HEK293T (cell line): ENCODE measurements at regions not wholly inside any gene's neighbourhood (a gene's known extent, or its start where the extent isn't known, plus 50 kb on each side); places are given as distances from the start of the nearest gene placed in this dataset.

Source experiments
- BHLHE40 ChIP-seq: fragments of 450-650 bp; IDR thresholded peaks from 2 replicates; pipeline ENCODE4 v1.6.1; 2016; ENCODE audit warnings: mild to moderate bottlenecking, moderate library complexity, borderline replicate concordance
- CTBP1 ChIP-seq: fragments of 450-650 bp; IDR thresholded peaks from 2 replicates; pipeline ENCODE4 v1.6.1; 2016; ENCODE audit warnings: borderline replicate concordance
- ELF4 ChIP-seq: fragments of 450-650 bp; IDR thresholded peaks from 2 replicates; pipeline ENCODE4 v1.6.1; 2017; ENCODE audit warnings: antibody characterized with exemption
- FOXA1 ChIP-seq: fragments of 450-650 bp; IDR thresholded peaks from 2 replicates; pipeline ENCODE4 v1.6.1; 2016; ENCODE audit warnings: mild to moderate bottlenecking
- FOXM1 ChIP-seq: fragments of 450-650 bp; IDR thresholded peaks from 2 replicates; pipeline ENCODE4 v1.6.1; 2017; ENCODE audit warnings: mild to moderate bottlenecking, borderline replicate concordance
- HDGF ChIP-seq: fragments of 450-650 bp; IDR thresholded peaks from 2 replicates; pipeline ENCODE4 v1.6.1; 2017; ENCODE audit warnings: antibody characterized with exemption, borderline replicate concordance
- LEF1 ChIP-seq: fragments of 450-650 bp; IDR thresholded peaks from 2 replicates; pipeline ENCODE4 v1.6.1; 2017; ENCODE audit warnings: mild to moderate bottlenecking, borderline replicate concordance
- NFRKB ChIP-seq: fragments of 450-650 bp; IDR thresholded peaks from 2 replicates; pipeline ENCODE4 v1.6.1; 2016; ENCODE audit warnings: mild to moderate bottlenecking, moderate library complexity
- SP1 ChIP-seq: fragments of 450-650 bp; IDR thresholded peaks from 2 replicates; pipeline ENCODE4 v1.6.1; 2017
- SUZ12 ChIP-seq: fragments of 450-650 bp; IDR thresholded peaks from 2 replicates; pipeline ENCODE4 v1.6.1; 2016; ENCODE audit warnings: mild to moderate bottlenecking
- TARDBP ChIP-seq: fragments of 450-650 bp; IDR thresholded peaks from 2 replicates; pipeline ENCODE4 v1.6.1; 2016
- ZNF384 ChIP-seq: fragments of 450-650 bp; IDR thresholded peaks from 2 replicates; pipeline ENCODE4 v1.6.1; 2016
- TF ChIP-seq, protein P1 (sequence below): fragments of 450-650 bp; IDR thresholded peaks from 2 replicates; pipeline ENCODE4 v1.6.1; 2016

DNA sequence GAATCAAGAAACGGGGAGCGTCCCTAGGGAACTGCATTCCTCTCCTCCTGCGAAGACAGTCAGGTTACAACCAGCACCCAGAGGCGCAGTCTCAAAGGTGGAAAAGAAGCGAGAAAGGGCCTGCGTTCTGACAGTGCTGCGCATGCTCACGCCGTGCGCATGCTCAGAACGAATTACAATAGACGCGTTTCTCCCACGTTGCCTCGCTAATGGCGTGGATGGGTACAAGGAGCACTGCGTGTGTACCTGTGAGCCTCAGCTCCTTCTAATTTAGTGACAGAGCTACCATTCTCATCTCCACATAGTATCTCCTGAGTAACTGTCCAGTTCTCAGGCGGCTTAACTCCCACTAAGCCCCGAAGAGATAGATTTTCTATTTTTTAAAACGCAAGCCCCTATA is 448.8 kb downstream of the TXNL1 start:
- TF ChIP-seq SP1, result no peak
- no peak for TF ChIP-seq ELF4
- TF ChIP-seq FOXA1, result no peak
- no peak for TF ChIP-seq LEF1
- TF ChIP-seq ZNF384, result no peak
- no peak for TF ChIP-seq FOXM1
- TF ChIP-seq SUZ12, result no peak
- TF ChIP-seq BHLHE40, result no peak
- no peak for TF ChIP-seq TARDBP
- TF ChIP-seq HDGF, result no peak
- no peak for TF ChIP-seq CTBP1
- TF ChIP-seq NFRKB, result no peak
- TF ChIP-seq, protein P1, sequence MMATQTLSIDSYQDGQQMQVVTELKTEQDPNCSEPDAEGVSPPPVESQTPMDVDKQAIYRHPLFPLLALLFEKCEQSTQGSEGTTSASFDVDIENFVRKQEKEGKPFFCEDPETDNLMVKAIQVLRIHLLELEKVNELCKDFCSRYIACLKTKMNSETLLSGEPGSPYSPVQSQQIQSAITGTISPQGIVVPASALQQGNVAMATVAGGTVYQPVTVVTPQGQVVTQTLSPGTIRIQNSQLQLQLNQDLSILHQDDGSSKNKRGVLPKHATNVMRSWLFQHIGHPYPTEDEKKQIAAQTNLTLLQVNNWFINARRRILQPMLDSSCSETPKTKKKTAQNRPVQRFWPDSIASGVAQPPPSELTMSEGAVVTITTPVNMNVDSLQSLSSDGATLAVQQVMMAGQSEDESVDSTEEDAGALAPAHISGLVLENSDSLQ, result no peak
